ENCODE measurements at regions not wholly inside any gene's neighbourhood (a gene's known extent, or its start where the extent isn't known, plus 50 kb on each side); places are given as distances from the start of the nearest gene placed in this dataset.

GRCh38 chr13:105147461-105147860 is 1388.0 kb downstream of the EFNB2 start:
- Histone ChIP-seq H3K4me1 (ENCODE audit: control insufficient read depth, insufficient read depth, low read length) (no peaks in the 10 kb centered on the region), H3K27ac (ENCODE audit: low read length) (no peak overlapping the region), H3K36me3 (ENCODE audit: control insufficient read depth in 2 of 2, insufficient read depth in 2 of 2, low read length in 2 of 2) (no peaks in the 10 kb centered on the region), H3K4me3 (ENCODE audit: low read length in 2 of 2) (no peak overlapping the region), H3K9ac (ENCODE audit: low read length in 2 of 2) (no peak overlapping the region), H3K9me3 (ENCODE audit: control insufficient read depth in 2 of 2, low read length in 2 of 2) (no peaks in the 10 kb centered on the region), H3K27me3 (ENCODE audit: control insufficient read depth in 1 of 2, insufficient read depth in 2 of 2, low read length in 2 of 2) (no peaks in the 10 kb centered on the region)

DNA sequence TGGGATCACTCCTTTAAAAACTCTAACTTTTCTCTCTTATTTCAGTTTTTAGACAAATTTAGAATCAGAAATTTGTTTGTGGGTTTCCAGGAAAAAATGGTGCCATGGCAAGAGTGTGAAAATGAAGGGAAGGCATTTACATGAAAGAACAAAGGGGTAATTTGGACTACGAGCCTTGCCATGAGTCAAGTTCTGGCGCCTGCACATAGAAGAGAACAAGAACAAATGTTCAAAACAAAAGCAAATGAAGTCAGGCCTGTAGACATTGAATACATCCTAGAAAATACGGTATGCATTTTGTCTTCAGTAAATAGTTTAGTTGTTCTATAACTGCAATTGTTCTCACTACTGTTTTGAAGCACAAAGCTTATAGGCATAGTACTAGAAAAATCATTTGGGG is 1390.5 kb downstream of the EFNB2 start:
- Histone ChIP-seq H3K4me3 (ENCODE audit: low read length in 2 of 2) (no peak overlapping the region), H3K27ac (ENCODE audit: low read length) (no peak overlapping the region), H3K27me3 (ENCODE audit: control insufficient read depth in 1 of 2, insufficient read depth in 2 of 2, low read length in 2 of 2) (no peaks in the 10 kb centered on the region), H3K4me1 (ENCODE audit: control insufficient read depth, insufficient read depth, low read length) (no peaks in the 10 kb centered on the region), H3K9me3 (ENCODE audit: control insufficient read depth in 2 of 2, low read length in 2 of 2) (no peaks in the 10 kb centered on the region), H3K9ac (ENCODE audit: low read length in 2 of 2) (no peak overlapping the region), H3K36me3 (ENCODE audit: control insufficient read depth in 2 of 2, insufficient read depth in 2 of 2, low read length in 2 of 2) (no peaks in the 10 kb centered on the region)

DNA sequence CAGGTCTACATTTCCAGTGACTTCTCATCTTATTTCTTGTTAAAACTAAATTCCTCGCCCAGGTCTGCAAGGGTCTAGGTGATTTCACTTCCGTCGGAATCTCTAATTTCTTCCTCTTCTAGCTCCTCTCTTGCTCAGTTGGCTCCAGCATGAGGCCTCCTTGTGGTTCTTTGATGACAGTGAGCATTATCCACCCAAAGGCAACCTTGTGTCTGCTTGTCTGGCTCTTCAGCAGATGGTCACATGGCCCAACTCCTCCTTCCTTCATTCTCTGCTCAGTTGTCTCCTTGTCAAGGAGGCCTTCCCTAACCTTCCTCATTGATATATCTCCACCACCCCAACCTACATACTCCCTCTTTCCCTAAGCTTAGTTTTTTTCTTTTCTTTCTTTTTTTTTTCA is 1391.4 kb downstream of the EFNB2 start:
- Histone ChIP-seq H3K27ac (ENCODE audit: low read length) (no peak overlapping the region), H3K4me1 (ENCODE audit: control insufficient read depth, insufficient read depth, low read length) (no peaks in the 10 kb centered on the region), H3K36me3 (ENCODE audit: control insufficient read depth in 2 of 2, insufficient read depth in 2 of 2, low read length in 2 of 2) (no peaks in the 10 kb centered on the region), H3K9ac (ENCODE audit: low read length in 2 of 2) (no peak overlapping the region), H3K27me3 (ENCODE audit: control insufficient read depth in 1 of 2, insufficient read depth in 2 of 2, low read length in 2 of 2) (no peaks in the 10 kb centered on the region), H3K4me3 (ENCODE audit: low read length in 2 of 2) (no peak overlapping the region), H3K9me3 (ENCODE audit: control insufficient read depth in 2 of 2, low read length in 2 of 2) (no peaks in the 10 kb centered on the region)

DNA sequence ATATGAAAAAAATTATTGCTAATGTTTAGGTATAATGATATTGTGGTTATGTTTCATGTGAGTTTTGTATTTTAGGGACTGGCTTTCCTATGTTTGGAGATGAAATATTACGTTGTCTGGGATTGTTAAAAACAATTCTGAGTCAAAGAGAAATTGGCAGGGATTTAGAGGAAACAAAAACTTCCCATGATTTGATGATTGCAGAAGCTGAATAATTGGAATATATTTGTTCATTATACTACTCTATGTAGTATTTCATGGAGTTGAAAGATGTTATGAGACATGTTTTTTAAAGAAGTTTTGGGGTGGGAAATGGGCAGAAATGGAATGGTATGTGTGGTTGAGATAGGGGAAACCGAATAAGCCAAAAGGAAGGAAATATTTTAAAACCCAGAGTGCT is 1392.9 kb downstream of the EFNB2 start:
- no peak overlapping the region for H3K27ac ChIP-seq (ENCODE audit: low read length)
- no peaks in the 10 kb centered on the region for H3K27me3 ChIP-seq (ENCODE audit: control insufficient read depth in 1 of 2, insufficient read depth in 2 of 2, low read length in 2 of 2)
- H3K9ac ChIP-seq (ENCODE audit: low read length in 2 of 2) = no peak overlapping the region
- no peaks in the 10 kb centered on the region for H3K9me3 ChIP-seq (ENCODE audit: control insufficient read depth in 2 of 2, low read length in 2 of 2)
- H3K36me3 ChIP-seq (ENCODE audit: control insufficient read depth in 2 of 2, insufficient read depth in 2 of 2, low read length in 2 of 2) = no peaks in the 10 kb centered on the region
- H3K4me3 ChIP-seq (ENCODE audit: low read length in 2 of 2) = no peak overlapping the region
- H3K4me1 ChIP-seq (ENCODE audit: control insufficient read depth, insufficient read depth, low read length) = no peaks in the 10 kb centered on the region

DNA sequence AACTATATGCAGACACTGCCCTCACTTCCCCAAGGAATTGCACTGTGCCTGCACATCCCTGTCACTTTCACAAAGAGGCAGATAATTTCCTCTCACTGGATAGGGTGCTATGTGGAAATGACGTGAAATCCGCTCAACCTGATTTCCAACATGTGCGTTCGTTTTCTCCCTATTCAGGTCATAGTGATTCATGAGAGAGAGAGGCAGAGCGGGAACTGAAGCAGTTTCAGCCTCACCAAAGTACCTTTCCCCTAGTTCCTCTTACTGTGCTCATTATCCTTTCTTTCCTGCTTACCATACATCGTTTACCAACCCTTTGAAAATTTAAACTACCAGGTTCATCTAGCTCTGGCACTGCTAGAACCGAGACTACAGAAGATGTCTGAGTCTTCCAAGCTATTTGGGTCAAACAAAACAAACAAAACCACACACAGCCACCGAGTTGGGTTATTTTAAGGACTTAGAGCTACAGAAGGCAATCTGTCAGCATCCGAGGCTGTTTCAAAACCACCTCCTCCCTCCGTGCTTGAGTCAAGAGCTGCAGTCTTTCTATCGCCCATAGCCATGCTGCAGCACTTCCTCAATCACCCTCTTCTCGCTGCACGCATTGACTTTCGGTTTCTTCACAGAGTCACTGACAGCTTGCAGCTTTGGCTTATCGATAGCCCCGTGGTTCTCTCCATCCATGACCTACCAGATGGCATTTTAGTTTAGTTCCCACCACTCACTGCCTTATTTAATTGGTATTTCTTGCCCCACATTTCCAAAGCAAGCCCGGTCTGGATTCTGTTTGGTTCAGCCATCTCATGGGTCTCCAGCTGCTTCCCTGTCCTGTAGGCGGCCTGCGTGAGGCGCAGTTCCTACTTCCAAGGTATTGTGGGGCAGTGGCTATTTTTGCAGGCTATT is 1395.8 kb downstream of the EFNB2 start:
- H3K4me3 ChIP-seq (ENCODE audit: low read length in 2 of 2) = peak overlapping the region; percentile 31 to 44
- H3K36me3 ChIP-seq (ENCODE audit: control insufficient read depth in 2 of 2, insufficient read depth in 2 of 2, low read length in 2 of 2) = no peaks in the 10 kb centered on the region
- no peaks in the 10 kb centered on the region for H3K27me3 ChIP-seq (ENCODE audit: control insufficient read depth in 1 of 2, insufficient read depth in 2 of 2, low read length in 2 of 2)
- no peaks in the 10 kb centered on the region for H3K9me3 ChIP-seq (ENCODE audit: control insufficient read depth in 2 of 2, low read length in 2 of 2)
- no peak overlapping the region for H3K27ac ChIP-seq (ENCODE audit: low read length)
- no peaks in the 10 kb centered on the region for H3K4me1 ChIP-seq (ENCODE audit: control insufficient read depth, insufficient read depth, low read length)
- no peak overlapping the region for H3K9ac ChIP-seq (ENCODE audit: low read length in 2 of 2)

- no peaks in the 10 kb centered on the region for H3K9me3 ChIP-seq (ENCODE audit: control insufficient read depth in 2 of 2, low read length in 2 of 2)
These were observed 1396.4 kb downstream of the EFNB2 start for GRCh38 chr13:105139048-105139379.

GRCh38 chr13:105135852-105136615 is 1399.4 kb downstream of the EFNB2 start:
- H3K27ac ChIP-seq (ENCODE audit: low read length) = no peak overlapping the region
- H3K4me1 ChIP-seq (ENCODE audit: control insufficient read depth, insufficient read depth, low read length) = no peaks in the 10 kb centered on the region
- H3K27me3 ChIP-seq (ENCODE audit: control insufficient read depth in 1 of 2, insufficient read depth in 2 of 2, low read length in 2 of 2) = no peaks in the 10 kb centered on the region
- no peaks in the 10 kb centered on the region for H3K36me3 ChIP-seq (ENCODE audit: control insufficient read depth in 2 of 2, insufficient read depth in 2 of 2, low read length in 2 of 2)
- H3K9me3 ChIP-seq (ENCODE audit: control insufficient read depth in 2 of 2, low read length in 2 of 2) = no peaks in the 10 kb centered on the region
- H3K4me3 ChIP-seq (ENCODE audit: low read length in 2 of 2) = no peak overlapping the region
- H3K9ac ChIP-seq (ENCODE audit: low read length in 2 of 2) = no peak overlapping the region

More at GRCh38 chr13:105139048-105139379, 1396.4 kb downstream of the EFNB2 start:
- Histone ChIP-seq H3K9ac (ENCODE audit: low read length in 2 of 2) (no peak overlapping the region), H3K4me3 (ENCODE audit: low read length in 2 of 2) (no peak overlapping the region), H3K4me1 (ENCODE audit: control insufficient read depth, insufficient read depth, low read length) (no peaks in the 10 kb centered on the region), H3K27ac (ENCODE audit: low read length) (no peak overlapping the region), H3K27me3 (ENCODE audit: control insufficient read depth in 1 of 2, insufficient read depth in 2 of 2, low read length in 2 of 2) (no peaks in the 10 kb centered on the region), H3K36me3 (ENCODE audit: control insufficient read depth in 2 of 2, insufficient read depth in 2 of 2, low read length in 2 of 2) (no peaks in the 10 kb centered on the region)

DNA sequence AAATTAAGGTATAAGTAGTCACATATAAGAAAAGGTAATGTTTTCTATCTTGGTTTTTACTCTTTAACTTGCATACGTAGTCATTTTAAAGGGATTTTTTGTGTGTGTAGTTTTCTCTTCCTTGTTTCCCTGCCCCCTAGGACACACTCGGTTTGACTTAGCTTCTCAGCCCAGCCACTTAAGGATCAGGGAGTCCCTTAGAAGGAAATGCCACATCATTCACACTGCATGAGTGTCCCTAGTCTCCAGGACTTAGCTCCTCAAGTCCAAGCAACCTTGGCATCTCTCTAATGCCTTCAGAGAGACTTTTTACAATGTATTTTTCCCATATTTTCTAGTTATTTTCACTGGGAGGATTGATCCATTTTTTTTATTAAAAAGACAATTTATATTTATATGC is 1407.7 kb downstream of the EFNB2 start:
- no peaks in the 10 kb centered on the region for H3K4me1 ChIP-seq (ENCODE audit: control insufficient read depth, insufficient read depth, low read length)
- no peaks in the 10 kb centered on the region for H3K27me3 ChIP-seq (ENCODE audit: control insufficient read depth in 1 of 2, insufficient read depth in 2 of 2, low read length in 2 of 2)
- H3K36me3 ChIP-seq (ENCODE audit: control insufficient read depth in 2 of 2, insufficient read depth in 2 of 2, low read length in 2 of 2) = no peaks in the 10 kb centered on the region
- H3K9me3 ChIP-seq (ENCODE audit: control insufficient read depth in 2 of 2, low read length in 2 of 2) = no peaks in the 10 kb centered on the region
- no peak overlapping the region for H3K9ac ChIP-seq (ENCODE audit: low read length in 2 of 2)
- no peak overlapping the region for H3K27ac ChIP-seq (ENCODE audit: low read length)
- H3K4me3 ChIP-seq (ENCODE audit: low read length in 2 of 2) = no peak overlapping the region

- Histone ChIP-seq H3K9me3 (ENCODE audit: control insufficient read depth in 2 of 2, low read length in 2 of 2) (no peaks in the 10 kb centered on the region), H3K27me3 (ENCODE audit: control insufficient read depth in 1 of 2, insufficient read depth in 2 of 2, low read length in 2 of 2) (no peaks in the 10 kb centered on the region), H3K27ac (ENCODE audit: low read length) (no peak overlapping the region), H3K4me3 (ENCODE audit: low read length in 2 of 2) (no peak overlapping the region), H3K36me3 (ENCODE audit: control insufficient read depth in 2 of 2, insufficient read depth in 2 of 2, low read length in 2 of 2) (no peaks in the 10 kb centered on the region), H3K4me1 (ENCODE audit: control insufficient read depth, insufficient read depth, low read length) (no peaks in the 10 kb centered on the region), H3K9ac (ENCODE audit: low read length in 2 of 2) (no peak overlapping the region)
These were observed 1414.2 kb downstream of the EFNB2 start for GRCh38 chr13:105121221-105121620.

DNA sequence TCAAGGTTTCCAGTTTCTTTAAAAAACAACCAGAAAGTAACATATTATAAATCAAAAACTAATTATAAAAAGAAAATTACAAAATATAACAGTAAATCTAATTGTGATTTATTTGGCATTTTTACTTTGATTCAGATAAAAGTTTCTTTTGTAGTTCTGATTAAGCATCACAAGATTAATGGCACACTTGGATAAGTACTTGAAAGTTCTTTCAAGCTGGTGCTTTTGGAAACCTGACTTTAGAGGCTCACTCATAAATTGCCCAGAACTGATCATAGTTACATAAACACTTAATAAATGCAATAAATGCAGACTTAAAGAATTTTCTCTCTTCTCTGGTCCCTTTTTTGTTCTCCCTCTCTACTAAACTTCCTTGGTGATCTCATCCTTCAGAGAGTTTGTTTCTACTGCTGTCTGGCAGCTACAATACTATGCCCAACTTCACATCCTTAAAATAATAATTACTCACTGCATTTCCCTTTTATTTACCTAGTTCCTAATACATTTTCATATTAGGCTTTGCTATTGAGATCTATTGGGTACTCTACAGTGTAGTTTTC is 1417.0 kb downstream of the EFNB2 start:
- H3K27ac ChIP-seq (ENCODE audit: low read length) = no peak overlapping the region
- no peak overlapping the region for H3K4me3 ChIP-seq (ENCODE audit: low read length in 2 of 2)
- no peaks in the 10 kb centered on the region for H3K9me3 ChIP-seq (ENCODE audit: control insufficient read depth in 2 of 2, low read length in 2 of 2)
- no peaks in the 10 kb centered on the region for H3K36me3 ChIP-seq (ENCODE audit: control insufficient read depth in 2 of 2, insufficient read depth in 2 of 2, low read length in 2 of 2)
- no peaks in the 10 kb centered on the region for H3K27me3 ChIP-seq (ENCODE audit: control insufficient read depth in 1 of 2, insufficient read depth in 2 of 2, low read length in 2 of 2)
- no peak overlapping the region for H3K9ac ChIP-seq (ENCODE audit: low read length in 2 of 2)
- no peaks in the 10 kb centered on the region for H3K4me1 ChIP-seq (ENCODE audit: control insufficient read depth, insufficient read depth, low read length)
